AG09319 (cell line): ENCODE measurements at regions not wholly inside any gene's neighbourhood (a gene's known extent, or its start where the extent isn't known, plus 50 kb on each side); places are given as distances from the start of the nearest gene placed in this dataset.

ENCODE experiments used
- DNase-seq: peaks from one replicate; pipeline ENCODE4 v3.0.0-alpha.2; 2010; ENCODE audit warnings: low read depth; ENCODE audit errors: extremely low read depth
- TF ChIP-seq, protein P1 (sequence below): IDR thresholded peaks from 2 replicates; pipeline ENCODE4 v1.5.1; 2011; ENCODE audit warnings: low read depth, mild to moderate bottlenecking, inconsistent platforms, low read length, moderate library complexity

DNA sequence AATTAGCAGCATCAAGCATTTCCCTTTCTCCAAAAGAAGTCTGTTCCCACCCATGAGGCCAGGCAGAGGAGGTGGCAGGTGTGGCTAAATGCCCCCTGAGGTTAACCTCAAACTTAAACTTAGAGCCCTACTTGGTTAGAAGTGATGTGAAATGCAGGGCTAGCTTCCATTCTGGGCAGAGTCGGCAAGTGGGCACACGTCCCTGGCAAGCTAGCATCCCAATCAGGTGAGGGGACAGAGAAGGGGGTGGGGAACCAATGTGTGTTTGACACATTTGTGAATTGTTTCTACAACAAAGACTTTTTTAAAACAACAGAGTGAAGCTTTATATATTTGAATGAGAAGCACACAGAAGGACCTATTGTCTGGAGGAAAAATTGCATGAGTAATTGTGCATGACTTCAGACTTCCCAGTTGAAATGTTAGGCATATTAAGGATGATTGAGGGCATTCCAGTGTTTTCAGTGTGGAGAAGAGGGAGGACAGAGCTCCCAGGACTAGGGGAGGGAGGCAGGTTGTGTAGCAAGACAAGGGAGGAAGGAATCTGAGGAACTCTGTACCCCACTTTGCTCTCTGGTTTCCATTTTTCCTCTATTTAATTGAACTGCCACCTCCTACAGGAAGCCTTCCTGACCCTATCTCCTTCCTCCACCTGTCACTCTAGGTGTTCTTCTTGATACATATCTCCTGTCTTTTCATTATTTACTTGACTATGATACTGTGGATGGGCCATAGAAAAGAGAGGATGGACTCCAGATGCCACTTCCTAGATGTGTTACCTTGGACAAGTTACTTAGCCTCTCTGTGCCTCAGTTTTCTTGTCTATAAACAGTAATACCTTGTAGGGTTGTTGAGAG is 83.3 kb upstream of the PICALM start:
- no peak for DNase-seq
- TF ChIP-seq, protein P1, sequence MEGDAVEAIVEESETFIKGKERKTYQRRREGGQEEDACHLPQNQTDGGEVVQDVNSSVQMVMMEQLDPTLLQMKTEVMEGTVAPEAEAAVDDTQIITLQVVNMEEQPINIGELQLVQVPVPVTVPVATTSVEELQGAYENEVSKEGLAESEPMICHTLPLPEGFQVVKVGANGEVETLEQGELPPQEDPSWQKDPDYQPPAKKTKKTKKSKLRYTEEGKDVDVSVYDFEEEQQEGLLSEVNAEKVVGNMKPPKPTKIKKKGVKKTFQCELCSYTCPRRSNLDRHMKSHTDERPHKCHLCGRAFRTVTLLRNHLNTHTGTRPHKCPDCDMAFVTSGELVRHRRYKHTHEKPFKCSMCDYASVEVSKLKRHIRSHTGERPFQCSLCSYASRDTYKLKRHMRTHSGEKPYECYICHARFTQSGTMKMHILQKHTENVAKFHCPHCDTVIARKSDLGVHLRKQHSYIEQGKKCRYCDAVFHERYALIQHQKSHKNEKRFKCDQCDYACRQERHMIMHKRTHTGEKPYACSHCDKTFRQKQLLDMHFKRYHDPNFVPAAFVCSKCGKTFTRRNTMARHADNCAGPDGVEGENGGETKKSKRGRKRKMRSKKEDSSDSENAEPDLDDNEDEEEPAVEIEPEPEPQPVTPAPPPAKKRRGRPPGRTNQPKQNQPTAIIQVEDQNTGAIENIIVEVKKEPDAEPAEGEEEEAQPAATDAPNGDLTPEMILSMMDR, result no peak

DNA sequence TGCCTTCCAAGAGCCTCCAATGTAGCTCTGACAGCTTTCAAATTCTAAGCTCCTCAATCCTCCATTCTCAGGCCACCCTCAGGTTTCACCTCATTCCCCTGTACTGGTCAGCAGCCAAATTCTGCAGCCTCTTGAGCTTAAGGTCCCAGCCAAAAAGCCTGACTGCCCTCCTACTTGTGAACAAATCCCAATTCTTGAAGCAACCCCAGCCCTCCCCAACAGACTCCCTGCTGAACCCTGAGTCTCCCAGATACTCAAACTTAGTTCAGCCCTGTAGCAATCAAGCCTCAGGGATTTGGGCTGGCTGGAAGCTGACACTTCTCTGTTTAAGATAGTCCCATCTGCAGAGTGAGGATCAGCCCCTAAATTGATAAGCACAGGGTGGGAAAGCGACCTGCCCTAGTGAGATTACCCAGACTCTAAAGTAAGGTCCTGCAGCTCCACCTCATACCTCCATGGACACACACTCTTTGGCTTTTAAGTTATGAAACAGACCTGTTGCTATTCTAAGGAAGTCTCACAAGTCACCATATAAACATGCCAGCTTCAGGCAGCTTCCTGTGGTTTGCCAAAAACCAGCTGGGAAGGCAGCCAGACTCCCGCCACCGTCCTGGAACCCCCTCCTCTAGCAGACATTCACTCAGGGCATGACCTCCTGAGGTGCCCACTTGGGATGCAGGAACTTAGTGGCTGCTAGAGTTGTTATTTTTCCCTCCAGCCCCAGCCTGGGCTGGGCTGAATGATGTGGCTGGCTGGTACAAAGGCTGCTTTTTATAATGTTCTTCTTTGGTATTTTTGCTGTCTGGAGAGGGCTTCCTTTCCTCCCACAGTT is 82.5 kb upstream of the PICALM start:
- DNase-seq, result no peak
- TF ChIP-seq, protein P1, result no peak

DNA sequence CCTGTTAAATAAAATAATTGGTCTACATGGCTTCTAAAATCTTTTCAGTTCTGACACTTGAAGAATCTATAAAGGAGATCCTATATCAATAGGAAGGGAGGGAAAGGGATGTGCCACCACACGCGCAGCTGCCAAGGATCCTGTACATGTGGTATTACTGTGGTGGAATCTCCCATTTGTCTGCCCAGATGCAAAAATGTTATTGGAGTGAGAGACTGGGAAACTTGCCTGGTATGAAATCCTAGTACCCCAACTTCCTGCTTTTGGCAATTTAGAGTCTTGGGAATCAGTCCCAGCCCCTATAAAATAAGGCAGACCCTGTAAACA is 81.9 kb upstream of the PICALM start:
- DNase-seq, result no peak

DNA sequence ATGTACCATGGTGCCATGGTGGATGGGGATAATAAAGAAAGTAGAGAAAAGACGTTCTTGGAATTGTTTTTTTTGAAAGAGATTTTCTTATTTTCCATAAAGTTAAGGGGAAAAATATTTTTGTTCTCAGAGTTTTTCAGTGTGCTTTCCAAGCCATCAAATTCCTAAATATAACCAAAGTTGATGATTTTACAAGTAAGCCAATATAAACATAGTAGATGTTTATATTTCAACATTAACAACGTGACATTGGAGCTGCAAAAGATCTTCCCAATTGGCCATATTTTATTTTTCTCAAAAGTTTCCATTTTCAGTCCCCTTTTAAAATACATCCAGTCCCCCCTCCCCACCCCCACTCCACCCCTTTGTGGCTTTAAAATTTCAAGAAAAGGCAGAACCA is 80.9 kb upstream of the PICALM start:
- TF ChIP-seq, protein P1, result no peak
- no peak for DNase-seq

More for the DNA sequence above, 81.9 kb upstream of the PICALM start:
- TF ChIP-seq, protein P1, result no peak

DNA sequence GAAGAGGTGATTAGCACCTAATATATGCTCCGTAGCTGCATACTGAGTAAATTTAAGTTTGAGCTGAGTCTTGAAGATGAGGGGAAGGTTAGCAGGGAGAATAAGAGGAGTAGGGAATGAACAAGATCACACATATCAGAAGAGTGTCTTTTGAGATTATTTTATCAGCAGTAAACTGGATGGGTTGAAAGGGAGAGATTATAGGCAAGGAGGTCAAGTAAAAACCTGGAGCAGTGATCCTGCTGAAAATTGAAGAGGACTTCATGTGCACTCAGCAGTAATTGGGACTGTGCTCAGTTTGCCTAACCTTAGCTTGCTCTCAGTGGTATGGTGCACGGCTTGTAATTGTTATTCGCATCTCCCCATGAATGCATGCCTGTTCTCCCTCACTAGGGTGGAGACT is 79.5 kb upstream of the PICALM start:
- TF ChIP-seq, protein P1, result no peak
- no peak for DNase-seq

DNA sequence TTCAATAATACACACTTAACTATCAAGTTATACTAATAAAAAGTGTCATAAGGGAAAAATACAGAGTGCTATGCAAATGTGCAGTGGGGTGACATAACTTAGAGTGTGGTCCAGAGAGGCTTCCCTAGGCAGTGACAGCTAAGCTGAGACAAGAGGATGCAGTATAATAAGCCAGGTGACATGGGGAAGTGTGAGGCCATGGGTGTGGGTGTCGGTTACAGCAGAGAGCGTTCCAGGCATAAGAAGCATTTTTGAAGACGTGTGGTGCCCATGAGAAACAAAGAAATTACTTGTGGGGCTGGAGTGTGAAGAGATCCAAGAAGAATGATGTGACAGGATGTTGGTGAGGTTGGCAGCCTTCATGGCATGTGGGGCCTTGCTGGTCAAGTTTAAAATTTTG is 78.1 kb upstream of the PICALM start:
- DNase-seq, result no peak
- TF ChIP-seq, protein P1, result no peak
